ENCODE measurements at regions not wholly inside any gene's neighbourhood (a gene's known extent, or its start where the extent isn't known, plus 50 kb on each side); places are given as distances from the start of the nearest gene placed in this dataset. TPM values are rescaled to one million over a fixed set of nuclear protein-coding genes. Genes with fewer than 3 reads are reported as not detected.

DNA sequence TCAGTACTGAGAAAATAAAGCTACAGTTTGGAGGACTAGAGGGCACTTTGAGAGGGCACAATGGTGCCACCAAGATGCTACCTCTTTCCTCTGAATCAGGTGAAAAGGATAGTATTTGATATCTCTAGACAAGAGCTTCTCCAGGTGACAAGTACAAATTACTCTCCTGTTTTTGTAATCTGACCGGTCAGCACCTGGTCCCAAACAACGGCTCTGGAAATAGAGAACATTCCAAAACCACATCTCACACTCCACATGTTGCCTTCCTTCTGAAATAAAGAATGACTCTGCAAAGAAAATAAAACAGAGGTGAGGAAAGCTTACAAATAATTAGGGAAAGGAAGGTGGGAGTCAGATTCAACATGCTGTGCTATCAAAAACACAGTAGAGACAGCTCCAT lies 51.3 kb upstream of the CITED2 start:
- H3K36me3 ChIP-seq = no peaks in the 10 kb centered on the region
- intact Hi-C loops (cut with micrococcal nuclease) = no loop called here
- TF ChIP-seq, protein P1, sequence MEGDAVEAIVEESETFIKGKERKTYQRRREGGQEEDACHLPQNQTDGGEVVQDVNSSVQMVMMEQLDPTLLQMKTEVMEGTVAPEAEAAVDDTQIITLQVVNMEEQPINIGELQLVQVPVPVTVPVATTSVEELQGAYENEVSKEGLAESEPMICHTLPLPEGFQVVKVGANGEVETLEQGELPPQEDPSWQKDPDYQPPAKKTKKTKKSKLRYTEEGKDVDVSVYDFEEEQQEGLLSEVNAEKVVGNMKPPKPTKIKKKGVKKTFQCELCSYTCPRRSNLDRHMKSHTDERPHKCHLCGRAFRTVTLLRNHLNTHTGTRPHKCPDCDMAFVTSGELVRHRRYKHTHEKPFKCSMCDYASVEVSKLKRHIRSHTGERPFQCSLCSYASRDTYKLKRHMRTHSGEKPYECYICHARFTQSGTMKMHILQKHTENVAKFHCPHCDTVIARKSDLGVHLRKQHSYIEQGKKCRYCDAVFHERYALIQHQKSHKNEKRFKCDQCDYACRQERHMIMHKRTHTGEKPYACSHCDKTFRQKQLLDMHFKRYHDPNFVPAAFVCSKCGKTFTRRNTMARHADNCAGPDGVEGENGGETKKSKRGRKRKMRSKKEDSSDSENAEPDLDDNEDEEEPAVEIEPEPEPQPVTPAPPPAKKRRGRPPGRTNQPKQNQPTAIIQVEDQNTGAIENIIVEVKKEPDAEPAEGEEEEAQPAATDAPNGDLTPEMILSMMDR (IDR thresholded peaks at IDR 0.05; ENCODE audit: borderline replicate concordance) = no peak
- peaks cover 6% of the 10 kb centered on the region for H3K4me1 ChIP-seq
- no peak overlapping the region for H3K27ac ChIP-seq (replicated peaks)
- no peaks in the 10 kb centered on the region for H3K9me3 ChIP-seq (replicated peaks)
- no peak for DNase-seq
- no peak overlapping the region for H3K4me3 ChIP-seq
- no peaks in the 10 kb centered on the region for H3K27me3 ChIP-seq (ENCODE audit: low read depth)

DNA sequence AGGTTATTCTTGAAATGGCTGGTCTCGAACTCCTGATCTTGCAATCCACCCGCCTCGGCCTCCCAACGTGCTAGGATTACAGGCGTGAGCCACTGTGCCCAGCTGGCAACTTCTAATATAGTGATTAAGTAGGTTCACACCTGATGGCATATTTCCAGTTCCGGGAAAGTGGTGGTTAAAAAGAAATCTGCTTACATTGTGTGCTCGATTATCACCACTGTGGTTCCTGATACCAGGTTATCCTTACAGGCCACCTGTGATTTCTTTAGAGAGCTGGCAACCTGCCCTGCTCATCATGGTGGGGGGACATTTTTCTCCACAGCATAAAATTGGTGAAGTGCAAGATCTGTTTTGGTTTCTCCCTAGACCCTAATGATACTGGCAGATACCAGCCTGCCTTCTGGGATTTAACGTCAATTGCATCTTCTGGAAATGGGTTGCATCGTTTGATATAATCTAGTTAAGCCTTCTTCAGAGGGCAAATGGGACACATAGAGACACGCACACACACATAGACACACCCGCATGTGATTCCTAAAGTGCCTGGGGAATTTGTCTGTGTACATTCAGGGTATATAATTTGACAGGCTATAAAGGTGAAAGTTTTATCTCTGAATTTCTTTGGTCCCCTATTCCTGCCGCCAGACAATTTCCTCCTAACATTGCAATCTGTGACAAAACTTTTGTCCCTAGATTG lies 49.7 kb upstream of the CITED2 start:
- no peak for DNase-seq
- Histone ChIP-seq H3K27ac (replicated peaks) (no peak overlapping the region), H3K4me1 (peaks cover 6% of the 10 kb centered on the region), H3K9me3 (replicated peaks) (no peaks in the 10 kb centered on the region), H3K27me3 (ENCODE audit: low read depth) (no peaks in the 10 kb centered on the region), H3K36me3 (no peaks in the 10 kb centered on the region), H3K4me3 (no peak overlapping the region)
- intact Hi-C loops (cut with micrococcal nuclease) = no loop called here
- TF ChIP-seq, protein P1 (IDR thresholded peaks at IDR 0.05; ENCODE audit: borderline replicate concordance) = no peak

Small RNA genes in the stretch of these regions (microRNA-seq; reads per million reads assigned to microRNA genes)
- gene MIR3668 (not detected), gene MIR4465 (not detected)
